ENCODE measurements at regions not wholly inside any gene's neighbourhood (a gene's known extent, or its start where the extent isn't known, plus 50 kb on each side); places are given as distances from the start of the nearest gene placed in this dataset.

GRCh38 chr6:166106076-166106686, 61.5 kb downstream of the TBXT start:
- DNase-seq: peak; percentile 70

DNA sequence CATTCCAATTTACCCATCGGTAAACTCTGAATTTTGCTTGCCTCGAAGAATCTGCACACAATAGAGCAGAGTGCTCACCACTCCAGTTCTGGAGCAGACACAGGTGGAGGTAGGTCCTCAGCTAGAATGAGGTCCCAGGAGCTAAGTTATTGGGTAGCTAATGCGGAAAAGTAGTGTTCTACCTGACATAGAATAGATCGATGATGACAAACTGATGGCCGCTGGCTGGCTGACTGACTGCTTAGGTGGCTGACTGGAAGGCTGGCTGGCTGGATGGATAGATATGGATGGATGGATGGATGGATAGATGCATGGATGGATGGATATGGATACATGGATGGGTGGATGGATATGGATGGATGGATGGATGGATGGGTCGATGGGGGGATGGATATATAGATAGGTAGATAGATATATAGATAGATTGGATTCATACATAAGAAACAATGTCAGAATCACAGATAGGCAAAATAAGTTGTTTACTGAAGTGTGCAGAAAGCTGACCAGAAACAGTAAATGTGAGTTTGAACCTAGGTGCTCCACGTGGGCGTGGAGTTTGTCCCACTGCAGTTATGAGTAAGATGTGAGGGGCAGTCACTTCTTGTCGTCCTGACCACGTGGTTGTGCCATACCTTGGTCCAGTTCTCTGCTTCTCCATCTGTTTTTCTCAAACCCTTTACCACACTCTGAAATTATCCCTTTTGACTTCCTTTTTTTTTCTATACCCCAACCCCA, 62.1 kb downstream of the TBXT start:
- DNase-seq: no peak

DNA sequence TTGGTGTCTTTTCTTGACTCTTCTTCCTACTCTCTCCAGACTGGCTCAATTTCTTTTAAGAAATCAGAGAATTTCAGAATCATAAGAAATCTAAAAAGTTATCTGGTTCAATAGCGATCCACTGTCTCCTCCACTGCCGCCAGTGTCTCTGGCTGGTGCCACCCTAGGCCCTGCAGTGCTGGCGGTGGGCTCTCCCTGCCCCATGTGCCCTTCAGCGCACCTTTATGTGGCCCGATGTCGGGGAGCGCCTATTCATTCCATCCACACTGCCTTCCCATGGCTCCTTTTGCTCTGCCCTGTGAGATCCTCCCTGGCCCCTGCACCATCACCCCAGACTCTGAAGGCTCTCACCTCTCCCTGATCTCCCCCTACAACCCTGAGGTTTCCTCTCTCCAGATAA, 62.8 kb downstream of the TBXT start:
- DNase-seq: no peak

GRCh38 chr6:166104107-166104506, 63.5 kb downstream of the TBXT start:
- no peak for DNase-seq

- DNase-seq: no peak
These were observed 65.7 kb downstream of the TBXT start for GRCh38 chr6:166101819-166102419.

GRCh38 chr6:166097914-166098522, 69.6 kb downstream of the TBXT start:
- peak; percentile 65 for DNase-seq

DNA sequence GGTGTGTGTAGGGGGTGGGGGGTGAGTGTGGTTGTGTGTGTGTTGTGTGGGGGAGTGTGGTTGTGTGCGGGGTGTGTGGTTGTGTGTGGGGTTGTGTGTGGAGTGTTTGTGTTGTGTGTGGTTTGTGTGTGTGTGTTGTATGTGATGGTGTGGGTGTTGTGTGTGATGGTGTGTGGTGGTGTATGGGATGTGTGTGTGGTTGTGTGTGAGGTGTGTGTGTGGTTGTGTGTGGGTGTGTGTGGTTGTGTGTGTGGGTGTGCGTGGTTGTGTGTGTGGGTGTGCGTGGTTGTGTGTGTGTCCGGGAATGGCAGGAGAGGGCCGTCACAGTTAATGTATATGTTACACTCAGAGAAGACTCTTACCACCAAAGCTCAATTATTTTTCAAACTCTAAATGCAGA, 79.8 kb downstream of the TBXT start:
- no peak for DNase-seq

- DNase-seq: no peak
These were observed 80.4 kb downstream of the TBXT start for GRCh38 chr6:166087246-166087645.

DNA sequence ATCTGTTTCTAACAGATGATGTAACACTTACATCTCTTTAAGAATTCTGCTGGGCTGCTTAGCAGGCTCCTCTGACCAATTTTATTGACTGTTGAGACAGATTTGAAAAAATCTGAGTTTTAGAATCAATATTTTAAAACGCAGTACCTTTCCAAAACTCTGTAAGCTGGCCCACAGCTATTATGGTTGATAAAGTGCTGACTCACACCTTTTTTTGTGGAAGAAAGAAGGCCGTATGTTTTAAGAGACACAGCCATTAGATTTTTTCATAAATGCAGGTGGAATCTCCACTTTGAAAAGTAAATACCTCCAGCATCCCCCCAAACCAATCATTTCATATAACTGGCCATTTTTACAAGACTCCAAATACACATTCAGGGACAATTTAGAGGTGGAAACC, 82.2 kb downstream of the TBXT start:
- no peak for DNase-seq

- DNase-seq: no peak
These were observed 82.7 kb downstream of the TBXT start for GRCh38 chr6:166084951-166085350.

DNA sequence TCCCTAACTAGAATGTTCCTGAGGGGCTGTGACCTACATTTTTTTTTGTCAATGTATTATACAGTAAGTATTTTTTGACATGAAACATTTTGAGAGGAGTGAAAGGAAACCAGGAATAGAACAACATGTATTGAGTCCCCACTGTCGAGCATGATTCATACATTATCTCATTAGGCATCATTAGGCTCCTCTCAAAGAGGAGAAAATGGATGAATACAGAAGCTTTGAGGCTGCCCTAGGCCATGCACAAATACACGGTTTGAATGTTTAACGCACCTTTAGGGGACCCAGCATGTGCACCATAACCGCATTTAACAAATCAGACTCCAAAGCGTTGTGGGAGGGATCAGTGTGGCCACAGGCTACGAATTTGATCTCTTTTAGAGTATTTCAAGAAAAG, 87.8 kb downstream of the TBXT start:
- no peak for DNase-seq

DNA sequence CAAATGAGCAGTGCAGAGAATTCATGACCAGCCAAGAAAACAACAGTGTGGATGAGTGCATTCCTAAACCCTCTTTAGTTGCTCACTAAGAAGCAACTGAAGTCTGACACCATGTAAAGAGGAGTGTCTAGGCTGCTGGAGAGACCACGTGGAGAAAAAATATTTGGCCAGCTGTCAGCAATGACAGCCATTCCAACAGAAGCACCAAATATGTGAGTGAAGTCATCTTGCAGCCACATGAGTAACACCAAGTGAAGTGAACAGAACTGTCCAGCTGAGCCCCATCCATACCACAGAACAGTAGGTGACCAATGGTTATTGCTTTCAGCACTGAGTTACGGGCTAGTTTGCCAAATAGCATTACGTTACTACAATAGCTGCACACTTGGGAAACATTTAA, 89.4 kb downstream of the TBXT start:
- DNase-seq: no peak

DNA sequence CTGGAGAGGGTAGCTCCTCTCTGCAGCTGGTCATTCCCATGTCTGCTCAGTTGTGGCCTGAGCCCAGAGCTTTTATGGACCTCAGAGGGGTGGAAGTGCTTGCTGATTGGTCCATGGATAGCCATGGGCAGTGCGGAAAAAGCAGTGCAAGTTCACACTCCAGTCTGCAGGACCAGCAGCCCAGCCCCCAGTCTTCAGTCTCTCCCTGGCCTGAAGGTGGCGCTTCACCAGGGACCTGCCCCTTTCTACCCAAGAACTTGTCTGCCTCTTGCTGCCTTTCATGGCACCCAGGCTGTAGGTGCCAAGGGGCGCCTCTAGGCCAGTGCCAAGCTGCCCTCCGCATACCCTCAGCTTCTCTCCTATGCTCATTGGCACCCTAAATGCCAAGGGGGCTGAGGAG, 91.0 kb downstream of the TBXT start:
- DNase-seq: no peak

DNA sequence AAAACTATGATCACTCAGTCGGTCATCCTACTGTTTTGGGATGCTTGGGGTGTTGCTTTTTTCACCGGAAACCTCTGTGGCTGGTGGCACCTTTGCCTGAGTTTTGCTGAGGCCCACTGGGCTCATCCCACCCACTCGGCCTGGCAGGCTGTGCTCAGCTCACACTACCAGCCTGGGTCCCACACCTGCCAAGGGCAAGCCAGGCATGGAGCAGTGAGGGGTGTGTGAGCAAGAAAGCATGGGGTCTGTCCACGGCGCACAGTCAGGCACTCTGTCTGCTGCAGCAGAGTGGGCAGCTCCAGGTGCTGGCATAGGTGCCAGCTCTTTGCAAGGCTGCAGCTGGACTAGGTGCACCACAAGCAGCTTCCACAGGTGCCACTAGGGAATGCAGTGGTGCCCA, 91.7 kb downstream of the TBXT start:
- DNase-seq: no peak

GRCh38 chr6:166075186-166075585, 92.5 kb downstream of the TBXT start:
- no peak for DNase-seq

GRCh38 chr6:166073082-166073481, 94.6 kb downstream of the TBXT start:
- DNase-seq: no peak

DNA sequence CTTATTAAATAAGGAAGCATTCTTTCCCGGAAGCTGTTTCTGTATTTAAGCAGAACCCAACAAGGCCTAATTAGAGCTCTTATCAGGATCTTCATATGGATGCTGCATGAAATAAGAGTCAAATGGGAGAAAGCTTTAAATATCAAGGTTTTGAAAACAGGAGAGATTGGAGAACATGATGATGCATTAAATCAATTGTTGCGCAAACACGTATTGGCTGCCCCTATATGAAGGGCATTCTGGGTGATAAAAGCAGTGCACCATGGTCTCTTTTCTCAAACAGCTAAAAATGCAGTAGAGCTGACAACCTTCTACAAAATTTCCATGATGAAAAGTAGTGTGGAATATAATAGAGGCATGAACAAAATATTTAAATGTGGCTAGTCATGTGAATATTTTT, 98.9 kb downstream of the TBXT start:
- DNase-seq: no peak

DNA sequence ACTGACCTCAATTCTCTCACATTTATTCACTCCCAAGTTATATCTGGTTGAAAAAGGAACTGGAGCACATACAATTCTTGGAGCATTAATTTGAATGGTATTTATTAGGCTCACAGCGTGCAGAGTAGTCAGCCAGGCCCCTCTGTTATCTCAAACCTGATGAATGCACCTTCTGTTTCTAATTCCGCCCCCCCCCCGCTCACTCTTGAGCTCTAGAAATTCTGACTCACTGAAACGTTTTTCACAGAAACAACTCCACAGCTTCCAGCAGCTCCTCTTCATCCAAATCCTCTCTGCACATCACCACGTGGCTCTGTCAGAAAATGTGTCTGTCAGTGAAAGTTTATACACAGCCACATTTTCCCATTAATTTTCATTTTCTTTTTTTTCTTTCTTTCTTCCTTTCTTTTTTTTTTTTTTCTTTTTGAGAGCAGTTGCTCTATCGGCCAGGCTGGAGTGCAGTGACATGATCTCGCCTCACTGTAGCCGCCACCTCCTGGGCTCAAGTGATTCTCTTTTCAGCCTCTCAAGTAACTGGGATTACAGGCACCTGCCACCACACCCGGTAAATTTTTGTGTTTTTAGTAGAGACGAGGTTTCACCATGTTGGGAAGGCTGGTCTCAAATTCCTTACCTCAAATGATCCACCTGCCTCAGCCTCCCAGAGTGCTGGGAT, 109.4 kb downstream of the TBXT start:
- DNase-seq: no peak

DNA sequence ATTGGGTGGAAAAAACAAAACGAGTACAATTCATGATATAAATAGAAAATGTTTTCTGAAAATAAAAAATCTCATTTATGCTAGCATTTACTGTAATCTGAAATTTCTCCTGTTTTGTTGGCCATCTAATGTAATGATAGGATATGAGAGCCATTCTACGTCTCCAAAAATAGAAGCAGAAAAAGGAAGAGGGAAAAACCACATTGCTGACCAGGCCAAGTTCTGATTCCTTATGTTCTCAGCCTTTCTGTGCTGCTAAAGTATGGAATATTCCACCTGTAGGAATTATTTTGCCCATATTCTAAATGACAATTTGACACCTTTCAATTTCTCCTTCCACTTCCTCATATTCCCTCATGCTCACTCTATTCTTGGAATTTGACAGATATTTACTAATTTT, 110.2 kb downstream of the TBXT start:
- no peak for DNase-seq

GRCh38 chr6:166056637-166057036, 111.0 kb downstream of the TBXT start:
- DNase-seq: no peak

DNA sequence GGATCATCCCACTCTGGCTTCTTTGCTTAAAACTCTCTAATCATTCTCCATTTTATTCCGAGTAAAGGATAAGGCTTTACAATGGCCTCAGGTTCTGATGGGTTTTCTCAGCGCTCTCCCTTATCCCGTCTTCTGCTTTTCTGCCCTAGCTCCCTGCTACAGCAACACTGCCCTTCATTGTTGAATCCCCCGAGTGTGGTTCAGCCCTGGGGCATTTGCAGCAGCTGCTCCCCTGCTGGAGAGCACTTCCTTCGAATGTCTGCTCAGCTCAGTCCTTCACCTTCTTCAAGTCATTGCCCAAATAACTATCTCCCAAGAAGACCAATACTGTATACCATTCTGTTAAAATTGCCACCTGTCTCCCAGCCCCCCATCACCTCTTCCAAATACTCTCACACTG, 111.8 kb downstream of the TBXT start:
- no peak for DNase-seq

DNA sequence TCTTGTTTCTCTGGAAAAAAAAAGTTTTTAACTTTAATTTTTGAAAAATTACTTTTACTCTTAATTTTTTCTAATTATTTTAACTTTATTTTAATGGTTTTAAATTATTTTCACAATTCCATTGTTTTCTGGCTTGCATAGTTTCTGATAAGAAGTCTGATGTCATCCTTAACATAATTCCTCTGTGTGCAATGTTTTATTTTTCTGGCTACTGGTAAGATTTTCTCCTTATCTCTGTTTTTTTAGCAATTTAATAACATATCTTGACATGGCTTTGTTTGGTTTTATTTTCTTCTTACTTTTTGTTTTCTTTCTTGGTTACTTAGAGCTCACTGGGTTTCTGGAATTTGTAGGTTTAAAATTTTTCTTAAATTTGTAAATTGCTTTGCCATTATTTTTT, 114.8 kb downstream of the TBXT start:
- DNase-seq: no peak

DNA sequence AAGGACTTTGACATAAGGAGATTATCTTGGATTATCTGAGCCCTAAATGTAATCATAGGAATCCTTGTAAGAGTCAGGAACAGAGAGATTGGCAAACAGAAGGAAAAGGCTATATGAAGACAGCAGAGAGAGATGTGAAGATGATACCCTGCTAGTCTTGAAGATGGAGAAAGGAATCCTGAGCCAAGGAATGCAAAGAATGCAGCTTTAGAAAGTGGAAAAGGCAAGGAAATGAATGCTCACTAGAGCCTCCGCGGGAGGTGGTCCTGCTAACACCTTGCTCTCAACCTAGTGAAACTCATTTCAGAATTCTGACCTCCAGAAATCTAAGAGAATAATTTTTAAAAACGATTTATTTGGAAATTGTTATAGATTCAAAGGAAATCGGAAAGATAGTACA, 117.1 kb downstream of the TBXT start:
- DNase-seq: no peak

GRCh38 chr6:166046982-166047381, 120.7 kb downstream of the TBXT start:
- DNase-seq: no peak
